Keratinocyte (primary cell): ENCODE measurements at regions not wholly inside any gene's neighbourhood (a gene's known extent, or its start where the extent isn't known, plus 50 kb on each side); places are given as distances from the start of the nearest gene placed in this dataset.

ENCODE experiments used
- DNase-seq: peaks from one replicate; pipeline ENCODE4 v3.0.0-alpha.2; 2011; ENCODE audit warnings: low read depth, missing footprints, low spot score
- FAIRE-seq: peaks from 2 replicates; lab custom pipeline; 2011; peaks lifted over from hg19 to GRCh38; lab: Jason Lieb, UNC
- H2AFZ ChIP-seq: 2 replicates; pipeline ENCODE4 v1.6.0; 2012; ENCODE audit warnings: low read length, control low read depth, inconsistent platforms; ENCODE audit not compliant: control insufficient read depth
- H3K27ac ChIP-seq: 2 replicates; pipeline ENCODE4 v1.5.1; 2011; ENCODE audit warnings: low read length; ENCODE audit not compliant: control insufficient read depth, insufficient read depth
- H3K27me3 ChIP-seq: 3 replicates; pipeline ENCODE4 v1.6.0; 2011; ENCODE audit warnings: low read length; ENCODE audit not compliant: control insufficient read depth, insufficient read depth; ENCODE audit errors: extremely low read depth
- H3K36me3 ChIP-seq, 2 experiments: 2 replicates in 1 of 2; 3 replicates in 1 of 2; pipeline ENCODE4 v1.5.1; 2011; ENCODE audit warnings: low read length in 2 of 2, mild to moderate bottlenecking in 1 of 2; ENCODE audit not compliant: control insufficient read depth in 2 of 2, insufficient read depth in 2 of 2; ENCODE audit errors: extremely low read depth in 1 of 2
- H3K4me1 ChIP-seq: 3 replicates; pipeline ENCODE4 v1.5.1; 2011; ENCODE audit warnings: low read length; ENCODE audit not compliant: control insufficient read depth, insufficient read depth; ENCODE audit errors: extremely low read depth
- H3K4me2 ChIP-seq: 3 replicates; pipeline ENCODE4 v1.6.0; 2011; ENCODE audit warnings: low read depth, low read length; ENCODE audit not compliant: control insufficient read depth, insufficient read depth; ENCODE audit errors: extremely low read depth
- H3K4me3 ChIP-seq, 3 experiments: fragments of 200-600 bp in 1 of 3; sonication (generic) in 1 of 3; 2 replicates in 2 of 3; 3 replicates in 1 of 3; pipeline ENCODE4 v1.5.1; 2011 to 2016; ENCODE audit warnings: low read length in 3 of 3, mild to moderate bottlenecking in 3 of 3, control low read depth in 2 of 3, inconsistent platforms in 1 of 3, low read depth in 1 of 3, mixed read lengths in 1 of 3, mixed run types in 1 of 3, moderate library complexity in 1 of 3; ENCODE audit not compliant: control insufficient read depth in 2 of 3, insufficient read depth in 2 of 3; ENCODE audit errors: extremely low read depth in 1 of 3
- H3K79me2 ChIP-seq: 2 replicates; pipeline ENCODE4 v1.6.0; 2012; ENCODE audit warnings: low read length; ENCODE audit not compliant: control insufficient read depth, insufficient read depth
- H3K9ac ChIP-seq: 3 replicates; pipeline ENCODE4 v1.6.0; 2011; ENCODE audit warnings: low read length; ENCODE audit not compliant: control insufficient read depth, insufficient read depth; ENCODE audit errors: extremely low read depth
- H3K9me1 ChIP-seq: 3 replicates; pipeline ENCODE4 v1.6.0; 2011; ENCODE audit warnings: low read length; ENCODE audit not compliant: control insufficient read depth, insufficient read depth; ENCODE audit errors: extremely low read depth
- H3K9me3 ChIP-seq: 2 replicates; pipeline ENCODE4 v1.5.1; 2012; ENCODE audit warnings: low read depth, low read length; ENCODE audit not compliant: control insufficient read depth
- H4K20me1 ChIP-seq: 3 replicates; pipeline ENCODE4 v1.6.0; 2011; ENCODE audit warnings: low read length; ENCODE audit not compliant: control insufficient read depth, insufficient read depth; ENCODE audit errors: extremely low read depth
- CTCF ChIP-seq, 3 experiments: IDR thresholded peaks in 1 of 3; conservative IDR thresholded peaks in 1 of 3; optimal IDR thresholded peaks in 1 of 3; 2 replicates in 2 of 3; 3 replicates in 1 of 3; pipeline versions ENCODE3 to v1.5.1; 2011; ENCODE audit warnings: low read length in 3 of 3, mild to moderate bottlenecking in 3 of 3, moderate library complexity in 2 of 3, control low read depth in 1 of 3, inconsistent platforms in 1 of 3; ENCODE audit not compliant: insufficient read depth in 2 of 3; ENCODE audit errors: extremely low read depth in 1 of 3
- EZH2 ChIP-seq: IDR thresholded peaks from one replicate; pipeline ENCODE4 v1.6.1; 2012; ENCODE audit warnings: inconsistent platforms, mild to moderate bottlenecking, low read length, moderate library complexity
- dilution Hi-C: fragments of 300-500 bp; cut with MboI; formaldehyde crosslinking; loops from one replicate; pipeline ENCODE4 v1.7.0; 2020; ENCODE audit warnings: low sequenced_read_pairs; ENCODE audit not compliant: extremely low pct_ligation_motif_present

GRCh38 chr4:1495416-1496115 is 89.3 kb upstream of the NKX1-1 start:
- no peak for FAIRE-seq
- TF ChIP-seq CTCF (optimal IDR thresholded peaks at IDR 0.05 in 1 of 3, IDR thresholded peaks at IDR 0.05 in 1 of 3, conservative IDR thresholded peaks at IDR 0.05 in 1 of 3; ENCODE audit: extremely low read depth in 1 of 3, insufficient read depth in 2 of 3, low read length in 3 of 3): no peak
- TF ChIP-seq EZH2: no peak
- Histone ChIP-seq H3K4me1 (no peaks in the 10 kb centered on the region), H3K27ac (no peak overlapping the region), H2AFZ (no peak overlapping the region), H4K20me1 (no peaks in the 10 kb centered on the region), H3K79me2 (no peaks in the 10 kb centered on the region), H3K27me3 (peaks cover 3% of the 10 kb centered on the region), H3K36me3 (no peaks in the 10 kb centered on the region), H3K4me3 (no peak overlapping the region), H3K9ac (no peak overlapping the region), H3K9me1 (no peaks in the 10 kb centered on the region), H3K9me3 (no peaks in the 10 kb centered on the region), H3K4me2 (no peak overlapping the region)
- dilution Hi-C loops: no loop called here
- no peak for DNase-seq

GRCh38 chr4:1494416-1495315 is 88.4 kb upstream of the NKX1-1 start:
- no peaks in the 10 kb centered on the region for H3K9me3 ChIP-seq
- no peak overlapping the region for H3K27ac ChIP-seq
- H3K36me3 ChIP-seq: no peaks in the 10 kb centered on the region
- FAIRE-seq (no peak), DNase-seq (no peak)
- H2AFZ ChIP-seq: no peak overlapping the region
- H3K4me1 ChIP-seq: no peaks in the 10 kb centered on the region
- peaks cover 3% of the 10 kb centered on the region for H3K27me3 ChIP-seq
- no peak overlapping the region for H3K4me2 ChIP-seq
- no peaks in the 10 kb centered on the region for H3K79me2 ChIP-seq
- H4K20me1 ChIP-seq: no peaks in the 10 kb centered on the region
- no peak for TF ChIP-seq EZH2
- TF ChIP-seq CTCF (optimal IDR thresholded peaks at IDR 0.05 in 1 of 3, IDR thresholded peaks at IDR 0.05 in 1 of 3, conservative IDR thresholded peaks at IDR 0.05 in 1 of 3; ENCODE audit: extremely low read depth in 1 of 3, insufficient read depth in 2 of 3, low read length in 3 of 3): no peak
- dilution Hi-C loops: no loop called here
- no peak overlapping the region for H3K9ac ChIP-seq
- no peak overlapping the region for H3K4me3 ChIP-seq
- no peaks in the 10 kb centered on the region for H3K9me1 ChIP-seq
